Neural crest cell (in vitro differentiated cells): ENCODE measurements at regions not wholly inside any gene's neighbourhood (a gene's known extent, or its start where the extent isn't known, plus 50 kb on each side); places are given as distances from the start of the nearest gene placed in this dataset.

Experiments used
- DNase-seq: peaks from one replicate; pipeline ENCODE4 v3.0.0; 2021; ENCODE audit warnings: low read depth, mixed read lengths, low spot score
- H3K27ac Mint-ChIP-seq: one replicate; pipeline ENCODE4 v1.8.0; 2021; ENCODE audit warnings: mild to moderate bottlenecking, mixed read lengths; ENCODE audit not compliant: unreplicated experiment
- H3K27me3 Mint-ChIP-seq: 2 replicates; pipeline ENCODE4 v1.8.0; 2021; ENCODE audit warnings: low read depth, mild to moderate bottlenecking, mixed read lengths
- H3K36me3 Mint-ChIP-seq: 2 replicates; pipeline ENCODE4 v1.8.0; 2021; ENCODE audit warnings: low read depth, mild to moderate bottlenecking, mixed read lengths
- H3K4me1 Mint-ChIP-seq: 2 replicates; pipeline ENCODE4 v1.8.0; 2021; ENCODE audit warnings: mixed read lengths
- H3K4me3 Mint-ChIP-seq: one replicate; pipeline ENCODE4 v1.8.0; 2021; ENCODE audit warnings: mild to moderate bottlenecking, mixed read lengths
- H3K9me3 Mint-ChIP-seq: 2 replicates; pipeline ENCODE4 v1.8.0; 2021; ENCODE audit warnings: mixed read lengths
- CTCF ChIP-seq: fragments of 200-600 bp; sonication (generic); conservative IDR thresholded peaks from 2 replicates; pipeline ENCODE4 v1.5.0; 2021; ENCODE audit warnings: antibody characterized with exemption, mild to moderate bottlenecking

- H3K27me3 Mint-ChIP-seq: no peaks in the 10 kb centered on the region
- TF ChIP-seq CTCF: no peak
- no peak for DNase-seq
- peaks cover 3% of the 10 kb centered on the region for H3K9me3 Mint-ChIP-seq
- no peaks in the 10 kb centered on the region for H3K4me1 Mint-ChIP-seq
- H3K4me3 Mint-ChIP-seq: no peak overlapping the region
- no peak overlapping the region for H3K27ac Mint-ChIP-seq
- no peaks in the 10 kb centered on the region for H3K36me3 Mint-ChIP-seq
These were observed 158.8 kb upstream of the FAM47C start for GRCh38 chrX:36849407-36849806.

GRCh38 chrX:36856849-36857248 lies 151.3 kb upstream of the FAM47C start:
- DNase-seq: no peak
- no peak overlapping the region for H3K4me3 Mint-ChIP-seq
- no peaks in the 10 kb centered on the region for H3K36me3 Mint-ChIP-seq
- H3K9me3 Mint-ChIP-seq: no peaks in the 10 kb centered on the region
- H3K27ac Mint-ChIP-seq: no peak overlapping the region
- H3K4me1 Mint-ChIP-seq: no peaks in the 10 kb centered on the region
- no peaks in the 10 kb centered on the region for H3K27me3 Mint-ChIP-seq
- TF ChIP-seq CTCF: peak; percentile 36

GRCh38 chrX:36859231-36859630 lies 148.9 kb upstream of the FAM47C start:
- no peak for TF ChIP-seq CTCF
- Mint-ChIP-seq H3K4me3 (no peak overlapping the region), H3K27ac (no peak overlapping the region), H3K36me3 (no peaks in the 10 kb centered on the region), H3K4me1 (no peaks in the 10 kb centered on the region), H3K27me3 (no peaks in the 10 kb centered on the region), H3K9me3 (no peaks in the 10 kb centered on the region)
- no peak for DNase-seq

GRCh38 chrX:36861601-36862000 lies 146.6 kb upstream of the FAM47C start:
- H3K4me3 Mint-ChIP-seq: no peak overlapping the region
- no peaks in the 10 kb centered on the region for H3K36me3 Mint-ChIP-seq
- H3K27me3 Mint-ChIP-seq: no peaks in the 10 kb centered on the region
- H3K4me1 Mint-ChIP-seq: no peaks in the 10 kb centered on the region
- H3K9me3 Mint-ChIP-seq: no peaks in the 10 kb centered on the region
- no peak for TF ChIP-seq CTCF
- H3K27ac Mint-ChIP-seq: no peak overlapping the region
- DNase-seq: no peak

GRCh38 chrX:36867143-36867542 lies 141.0 kb upstream of the FAM47C start:
- Mint-ChIP-seq H3K27ac (no peak overlapping the region), H3K4me1 (no peaks in the 10 kb centered on the region), H3K27me3 (no peaks in the 10 kb centered on the region), H3K36me3 (no peaks in the 10 kb centered on the region), H3K9me3 (no peaks in the 10 kb centered on the region), H3K4me3 (no peak overlapping the region)
- peak; percentile 73 for TF ChIP-seq CTCF
- peak; percentile 2 for DNase-seq

GRCh38 chrX:36868592-36868991 lies 139.6 kb upstream of the FAM47C start:
- H3K4me1 Mint-ChIP-seq: no peaks in the 10 kb centered on the region
- no peak overlapping the region for H3K4me3 Mint-ChIP-seq
- H3K27ac Mint-ChIP-seq: no peak overlapping the region
- no peak for TF ChIP-seq CTCF
- H3K36me3 Mint-ChIP-seq: no peaks in the 10 kb centered on the region
- H3K27me3 Mint-ChIP-seq: no peaks in the 10 kb centered on the region
- DNase-seq: no peak
- H3K9me3 Mint-ChIP-seq: peaks cover 2% of the 10 kb centered on the region
